AG04450 (cell line): ENCODE measurements at regions not wholly inside any gene's neighbourhood (a gene's known extent, or its start where the extent isn't known, plus 50 kb on each side); places are given as distances from the start of the nearest gene placed in this dataset.

Source experiments
- CTCF ChIA-PET: fragments of 300-600, 350-600 bp; formaldehyde crosslinking; extraction: SDS; loops from one replicate; lab custom pipeline; 2022; ENCODE audit warnings: antibody characterized with exemption, inconsistent platforms; lab: Charles Lee
- POLR2A ChIA-PET: fragments of 350-600 bp; formaldehyde crosslinking; extraction: SDS; loops from one replicate; lab custom pipeline; 2021; ENCODE audit warnings: antibody characterized with exemption, inconsistent platforms; lab: Yijun Ruan, JAX
- DNase-seq: peaks from one replicate; pipeline ENCODE4 v3.0.0-alpha.2; 2011; ENCODE audit warnings: low read depth, low spot score
- H3K27ac ChIP-seq: one replicate; pipeline ENCODE4 v1.5.1; 2012; ENCODE audit warnings: low read depth, low read length, control low read depth
- H3K27me3 ChIP-seq: one replicate; pipeline ENCODE4 v1.6.0; 2012; ENCODE audit warnings: low read length; ENCODE audit not compliant: control insufficient read depth, insufficient read depth
- H3K4me3 ChIP-seq: 2 replicates; pipeline ENCODE4 v1.5.1; 2011; ENCODE audit warnings: mild to moderate bottlenecking, low read depth, low read length, control low read depth
- H3K9me3 ChIP-seq: 2 replicates; pipeline ENCODE4 v1.5.1; 2012; ENCODE audit warnings: low read length; ENCODE audit not compliant: control insufficient read depth, insufficient read depth
- TF ChIP-seq, protein P1 (sequence below): IDR thresholded peaks from 2 replicates; pipeline ENCODE4 v1.5.1; 2011; ENCODE audit warnings: low read depth, low read length, control low read depth, inconsistent platforms

- TF ChIP-seq, protein P1, sequence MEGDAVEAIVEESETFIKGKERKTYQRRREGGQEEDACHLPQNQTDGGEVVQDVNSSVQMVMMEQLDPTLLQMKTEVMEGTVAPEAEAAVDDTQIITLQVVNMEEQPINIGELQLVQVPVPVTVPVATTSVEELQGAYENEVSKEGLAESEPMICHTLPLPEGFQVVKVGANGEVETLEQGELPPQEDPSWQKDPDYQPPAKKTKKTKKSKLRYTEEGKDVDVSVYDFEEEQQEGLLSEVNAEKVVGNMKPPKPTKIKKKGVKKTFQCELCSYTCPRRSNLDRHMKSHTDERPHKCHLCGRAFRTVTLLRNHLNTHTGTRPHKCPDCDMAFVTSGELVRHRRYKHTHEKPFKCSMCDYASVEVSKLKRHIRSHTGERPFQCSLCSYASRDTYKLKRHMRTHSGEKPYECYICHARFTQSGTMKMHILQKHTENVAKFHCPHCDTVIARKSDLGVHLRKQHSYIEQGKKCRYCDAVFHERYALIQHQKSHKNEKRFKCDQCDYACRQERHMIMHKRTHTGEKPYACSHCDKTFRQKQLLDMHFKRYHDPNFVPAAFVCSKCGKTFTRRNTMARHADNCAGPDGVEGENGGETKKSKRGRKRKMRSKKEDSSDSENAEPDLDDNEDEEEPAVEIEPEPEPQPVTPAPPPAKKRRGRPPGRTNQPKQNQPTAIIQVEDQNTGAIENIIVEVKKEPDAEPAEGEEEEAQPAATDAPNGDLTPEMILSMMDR, result no peak
- no peak for DNase-seq
- Histone ChIP-seq H3K27ac (no peak overlapping the region), H3K4me3 (no peak overlapping the region), H3K27me3 (no peaks in the 10 kb centered on the region), H3K9me3 (peaks cover 20% of the 10 kb centered on the region; the same call in 1 of the 2 replicates)
- CTCF ChIA-PET, result no interaction called here
- POLR2A ChIA-PET, result no interaction called here
These were observed 823.1 kb downstream of the CCSER2 start for GRCh38 chr10:85151506-85151905.

DNA sequence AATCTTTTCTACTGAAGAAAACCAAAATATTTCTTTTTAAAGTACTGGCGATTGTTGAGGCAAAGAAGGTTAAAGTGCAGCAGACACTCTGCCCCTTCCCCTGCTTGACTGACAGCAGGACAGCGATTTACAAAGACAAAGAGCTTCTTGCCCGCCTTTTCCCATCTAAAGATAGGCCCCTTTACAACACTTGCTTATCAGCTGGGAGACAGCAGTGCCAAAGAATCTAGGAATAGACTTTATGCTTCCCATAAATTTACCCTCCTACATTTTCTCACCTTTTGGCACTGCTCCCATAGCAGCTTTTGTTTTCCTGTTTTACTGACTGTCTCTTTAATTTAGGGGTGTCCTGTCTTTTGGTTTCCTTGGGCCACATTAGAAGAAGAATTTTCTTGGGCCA lies 824.1 kb downstream of the CCSER2 start:
- POLR2A ChIA-PET, result no interaction called here
- Histone ChIP-seq H3K9me3 (peaks cover 24% of the 10 kb centered on the region; the same call in 1 of the 2 replicates), H3K4me3 (no peak overlapping the region), H3K27ac (no peak overlapping the region), H3K27me3 (no peaks in the 10 kb centered on the region)
- TF ChIP-seq, protein P1, result no peak
- DNase-seq, result no peak
- CTCF ChIA-PET, result no interaction called here

- peaks cover 21% of the 10 kb centered on the region; the same call in 1 of the 2 replicates for H3K9me3 ChIP-seq
- H3K27ac ChIP-seq, result no peak overlapping the region
- CTCF ChIA-PET, result no interaction called here
- no peak for DNase-seq
- TF ChIP-seq, protein P1, result no peak
- POLR2A ChIA-PET, result no interaction called here
- H3K27me3 ChIP-seq, result no peaks in the 10 kb centered on the region
- H3K4me3 ChIP-seq, result no peak overlapping the region
These were observed 824.5 kb downstream of the CCSER2 start for GRCh38 chr10:85152911-85153310.

- ChIA-PET CTCF (no interaction called here), POLR2A (no interaction called here)
- Histone ChIP-seq H3K9me3 (peaks cover 21% of the 10 kb centered on the region), H3K27me3 (no peaks in the 10 kb centered on the region), H3K27ac (no peak overlapping the region), H3K4me3 (no peak overlapping the region)
- DNase-seq, result no peak
- TF ChIP-seq, protein P1, result no peak
These were observed 828.8 kb downstream of the CCSER2 start for GRCh38 chr10:85157206-85157605.

DNA sequence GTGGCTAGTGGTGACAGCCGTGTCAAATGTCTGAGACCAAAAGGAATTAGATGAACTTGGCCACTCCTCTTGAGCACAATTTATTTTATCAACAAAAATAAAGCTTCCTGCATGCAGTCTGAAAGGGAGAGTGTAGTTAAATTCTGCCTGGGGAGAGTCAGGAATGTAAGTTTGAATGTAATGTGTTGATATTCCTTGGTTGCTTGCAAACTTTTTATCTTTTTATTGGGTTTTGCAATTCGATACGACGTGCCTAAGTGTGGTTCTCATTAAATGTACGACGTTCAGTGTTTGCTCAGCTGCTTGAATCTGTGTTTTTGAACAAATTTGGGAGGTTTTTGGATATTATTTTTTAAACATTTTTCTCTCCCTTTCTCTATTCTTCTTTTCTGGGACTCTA lies 839.9 kb downstream of the CCSER2 start:
- no peak overlapping the region for H3K4me3 ChIP-seq
- peaks cover 23% of the 10 kb centered on the region for H3K9me3 ChIP-seq
- ChIA-PET CTCF (no interaction called here), POLR2A (no interaction called here)
- TF ChIP-seq, protein P1, result no peak
- H3K27ac ChIP-seq, result no peak overlapping the region
- no peaks in the 10 kb centered on the region for H3K27me3 ChIP-seq
- no peak for DNase-seq
